ENCODE measurements at regions not wholly inside any gene's neighbourhood (a gene's known extent, or its start where the extent isn't known, plus 50 kb on each side); places are given as distances from the start of the nearest gene placed in this dataset.

GRCh38 chr7:127446842-127447241 lies 54.3 kb upstream of the ZNF800 start:
- no peak for DNase-seq (ENCODE audit: low spot score)
